ENCODE measurements at regions not wholly inside any gene's neighbourhood (a gene's known extent, or its start where the extent isn't known, plus 50 kb on each side); places are given as distances from the start of the nearest gene placed in this dataset.

DNA sequence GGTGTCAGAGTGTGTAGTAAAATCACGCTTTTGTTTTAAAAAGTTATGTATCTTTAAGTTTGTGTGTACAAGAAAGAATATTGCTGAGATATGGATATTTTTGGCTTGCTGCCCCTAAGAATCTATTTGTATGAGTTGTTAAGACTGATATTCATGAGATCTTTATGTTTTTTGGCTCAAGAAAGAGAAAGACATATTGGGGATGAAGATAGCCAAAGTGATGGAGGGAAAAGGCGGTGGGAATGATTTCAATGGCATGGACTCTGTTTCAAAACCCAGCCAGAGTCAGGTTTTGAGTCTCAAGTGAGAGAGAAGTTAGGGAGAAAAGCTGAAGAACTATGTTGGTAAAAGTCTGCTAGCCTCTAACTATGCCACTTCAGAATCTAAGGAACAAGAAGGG is 351.7 kb downstream of the PBX1 start:
- no peaks in the 10 kb centered on the region for H3K79me2 ChIP-seq (ENCODE audit: control insufficient read depth, low read length)
- no peaks in the 10 kb centered on the region for H3K9me2 ChIP-seq (replicated peaks; ENCODE audit: control insufficient read depth, low read length)
- H3K4me2 ChIP-seq (ENCODE audit: low read length), result no peak overlapping the region
- TF ChIP-seq CTCF (IDR thresholded peaks at IDR 0.05; ENCODE audit: low read depth, low read length, poor library complexity, severe bottlenecking) (no peak), EZH2phosphoT487 (IDR thresholded peaks at IDR 0.05; ENCODE audit: borderline replicate concordance, low read length) (no peak)
- no peaks in the 10 kb centered on the region for H3F3A ChIP-seq (ENCODE audit: control insufficient read depth, insufficient read depth)
- no peak overlapping the region for H3K4me3 ChIP-seq (ENCODE audit: low read length)
- no peaks in the 10 kb centered on the region for H4K20me1 ChIP-seq (ENCODE audit: control insufficient read depth, insufficient read depth, low read depth, low read length)
- no peaks in the 10 kb centered on the region for H3K27me3 ChIP-seq (ENCODE audit: control insufficient read depth, low read length)
- H3K36me3 ChIP-seq (ENCODE audit: control insufficient read depth, low read length), result no peaks in the 10 kb centered on the region
- no peaks in the 10 kb centered on the region for H3K4me1 ChIP-seq (ENCODE audit: control insufficient read depth, low read length)
- no peak overlapping the region for H3K27ac ChIP-seq (ENCODE audit: low read depth, low read length)
- no peaks in the 10 kb centered on the region for H3K9me3 ChIP-seq (ENCODE audit: control insufficient read depth, insufficient read depth, low read length)

- Histone ChIP-seq H4K20me1 (ENCODE audit: control insufficient read depth, insufficient read depth, low read depth, low read length) (no peaks in the 10 kb centered on the region), H3K27me3 (ENCODE audit: control insufficient read depth, low read length) (no peaks in the 10 kb centered on the region), H3K4me1 (ENCODE audit: control insufficient read depth, low read length) (no peaks in the 10 kb centered on the region), H3K9me2 (replicated peaks; ENCODE audit: control insufficient read depth, low read length) (no peaks in the 10 kb centered on the region), H3F3A (ENCODE audit: control insufficient read depth, insufficient read depth) (no peaks in the 10 kb centered on the region), H3K4me2 (ENCODE audit: low read length) (no peak overlapping the region), H3K9me3 (ENCODE audit: control insufficient read depth, insufficient read depth, low read length) (no peaks in the 10 kb centered on the region), H3K79me2 (ENCODE audit: control insufficient read depth, low read length) (no peaks in the 10 kb centered on the region), H3K4me3 (ENCODE audit: low read length) (no peak overlapping the region), H3K27ac (ENCODE audit: low read depth, low read length) (no peak overlapping the region), H3K36me3 (ENCODE audit: control insufficient read depth, low read length) (no peaks in the 10 kb centered on the region)
- no peak for TF ChIP-seq CTCF (IDR thresholded peaks at IDR 0.05; ENCODE audit: low read depth, low read length, poor library complexity, severe bottlenecking)
- no peak for TF ChIP-seq EZH2phosphoT487 (IDR thresholded peaks at IDR 0.05; ENCODE audit: borderline replicate concordance, low read length)
Observed at GRCh38 chr1:164907666-164908065, 348.7 kb downstream of the PBX1 start.

- Histone ChIP-seq H3K27ac (ENCODE audit: low read depth, low read length) (no peak overlapping the region), H3K4me1 (ENCODE audit: control insufficient read depth, low read length) (no peaks in the 10 kb centered on the region), H3K9me3 (ENCODE audit: control insufficient read depth, insufficient read depth, low read length) (no peaks in the 10 kb centered on the region), H3K79me2 (ENCODE audit: control insufficient read depth, low read length) (no peaks in the 10 kb centered on the region), H3K4me3 (ENCODE audit: low read length) (no peak overlapping the region), H3K4me2 (ENCODE audit: low read length) (no peak overlapping the region), H3F3A (ENCODE audit: control insufficient read depth, insufficient read depth) (no peaks in the 10 kb centered on the region), H4K20me1 (ENCODE audit: control insufficient read depth, insufficient read depth, low read depth, low read length) (no peaks in the 10 kb centered on the region), H3K9me2 (replicated peaks; ENCODE audit: control insufficient read depth, low read length) (no peaks in the 10 kb centered on the region), H3K36me3 (ENCODE audit: control insufficient read depth, low read length) (no peaks in the 10 kb centered on the region), H3K27me3 (ENCODE audit: control insufficient read depth, low read length) (no peaks in the 10 kb centered on the region)
- no peak for TF ChIP-seq EZH2phosphoT487 (IDR thresholded peaks at IDR 0.05; ENCODE audit: borderline replicate concordance, low read length)
- no peak for TF ChIP-seq CTCF (IDR thresholded peaks at IDR 0.05; ENCODE audit: low read depth, low read length, poor library complexity, severe bottlenecking)
Observed at GRCh38 chr1:164905869-164906268, 346.9 kb downstream of the PBX1 start.

DNA sequence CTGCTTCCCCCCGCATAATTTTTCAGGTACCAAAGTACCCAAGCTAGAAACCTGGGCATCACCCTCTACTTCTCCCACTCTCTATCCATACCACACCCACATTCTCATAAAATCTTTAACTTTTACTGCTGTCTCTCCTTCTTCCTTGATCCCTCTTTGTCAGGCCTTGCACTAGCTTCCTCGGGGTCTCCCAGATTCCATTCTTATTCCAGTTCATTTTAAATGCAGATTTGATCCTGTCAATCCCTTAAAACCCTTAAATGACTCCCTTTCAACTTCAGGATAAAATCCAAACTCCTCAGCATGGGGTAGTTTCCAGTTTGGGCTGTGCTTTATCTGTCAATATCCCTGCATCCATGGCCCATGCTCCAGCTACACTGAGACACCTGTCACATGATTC is 343.5 kb downstream of the PBX1 start:
- Histone ChIP-seq H3K27me3 (ENCODE audit: control insufficient read depth, low read length) (no peaks in the 10 kb centered on the region), H3F3A (ENCODE audit: control insufficient read depth, insufficient read depth) (no peaks in the 10 kb centered on the region), H3K4me3 (ENCODE audit: low read length) (no peak overlapping the region), H3K79me2 (ENCODE audit: control insufficient read depth, low read length) (no peaks in the 10 kb centered on the region), H4K20me1 (ENCODE audit: control insufficient read depth, insufficient read depth, low read depth, low read length) (no peaks in the 10 kb centered on the region), H3K9me2 (replicated peaks; ENCODE audit: control insufficient read depth, low read length) (no peaks in the 10 kb centered on the region), H3K9me3 (ENCODE audit: control insufficient read depth, insufficient read depth, low read length) (no peaks in the 10 kb centered on the region), H3K4me1 (ENCODE audit: control insufficient read depth, low read length) (no peaks in the 10 kb centered on the region), H3K4me2 (ENCODE audit: low read length) (no peak overlapping the region), H3K36me3 (ENCODE audit: control insufficient read depth, low read length) (no peaks in the 10 kb centered on the region), H3K27ac (ENCODE audit: low read depth, low read length) (no peak overlapping the region)
- TF ChIP-seq CTCF (IDR thresholded peaks at IDR 0.05; ENCODE audit: low read depth, low read length, poor library complexity, severe bottlenecking), result no peak
- no peak for TF ChIP-seq EZH2phosphoT487 (IDR thresholded peaks at IDR 0.05; ENCODE audit: borderline replicate concordance, low read length)
